ENCODE measurements at regions not wholly inside any gene's neighbourhood (a gene's known extent, or its start where the extent isn't known, plus 50 kb on each side); places are given as distances from the start of the nearest gene placed in this dataset.
"Not testable (repeated sequence)": the region's sequence is repeated elsewhere in the genome, so short reads cannot be mapped to it uniquely, and the experiment has no call there.

- not testable (repeated sequence) for DNase-seq (ENCODE audit: low read depth)
These were observed 51.4 kb upstream of the INPP4B start for GRCh38 chr4:142897518-142897917.

- no peak for DNase-seq (ENCODE audit: low read depth)
These were observed 54.5 kb upstream of the INPP4B start for GRCh38 chr4:142900622-142901021.

- DNase-seq (ENCODE audit: low read depth): no peak
These were observed 55.1 kb upstream of the INPP4B start for GRCh38 chr4:142901166-142901662.

DNA sequence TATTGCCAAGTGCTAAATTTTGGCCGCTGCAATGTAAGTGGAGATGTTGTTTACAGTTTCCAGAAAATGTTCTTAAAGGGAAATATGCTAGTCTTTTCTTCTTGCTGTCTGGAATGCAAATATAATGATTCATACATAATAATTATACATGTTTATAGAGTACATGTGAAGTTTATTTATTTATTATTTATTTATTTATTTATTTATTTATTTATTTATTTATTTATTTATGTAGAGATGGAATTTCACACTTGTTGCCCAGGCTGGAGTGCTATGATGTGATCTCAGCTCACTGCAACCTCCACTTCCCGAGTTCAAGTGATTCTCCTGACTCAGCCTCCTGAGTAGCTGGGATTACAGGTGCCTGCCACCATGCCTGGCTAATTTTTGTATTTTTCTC, 57.5 kb upstream of the INPP4B start:
- DNase-seq (ENCODE audit: low read depth): not testable (repeated sequence)

- no peak for DNase-seq (ENCODE audit: low read depth)
These were observed 63.8 kb upstream of the INPP4B start for GRCh38 chr4:142909908-142910307.

- DNase-seq (ENCODE audit: low read depth): no peak
These were observed 66.9 kb upstream of the INPP4B start for GRCh38 chr4:142913034-142913433.

DNA sequence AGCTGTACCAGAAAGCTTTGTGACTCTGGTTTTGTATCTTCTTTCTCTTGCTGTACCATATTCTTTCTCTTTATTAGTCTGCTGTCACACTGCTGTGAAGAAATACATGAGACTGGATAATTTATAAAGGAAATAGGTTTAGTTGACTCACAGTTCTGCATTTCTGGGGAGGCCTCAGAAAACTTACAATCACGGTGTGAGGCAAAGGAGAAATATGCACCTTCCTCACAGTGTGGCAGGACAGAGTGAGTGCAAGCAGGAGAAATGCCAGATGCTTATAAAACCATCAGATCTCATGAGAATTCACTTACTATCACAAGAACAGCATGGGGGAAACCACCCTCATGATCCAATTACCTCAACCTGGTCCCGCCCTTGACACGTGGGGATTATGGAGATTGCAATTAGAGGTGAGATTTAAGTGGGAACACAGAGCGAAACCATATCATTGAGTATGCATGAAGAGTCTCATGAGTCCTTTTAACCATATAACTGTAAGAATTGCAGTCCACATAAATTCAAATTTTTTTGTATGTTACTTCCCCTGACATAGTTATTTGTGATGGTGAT, 67.4 kb upstream of the INPP4B start:
- peak; percentile 19 for DNase-seq (ENCODE audit: low read depth)

DNA sequence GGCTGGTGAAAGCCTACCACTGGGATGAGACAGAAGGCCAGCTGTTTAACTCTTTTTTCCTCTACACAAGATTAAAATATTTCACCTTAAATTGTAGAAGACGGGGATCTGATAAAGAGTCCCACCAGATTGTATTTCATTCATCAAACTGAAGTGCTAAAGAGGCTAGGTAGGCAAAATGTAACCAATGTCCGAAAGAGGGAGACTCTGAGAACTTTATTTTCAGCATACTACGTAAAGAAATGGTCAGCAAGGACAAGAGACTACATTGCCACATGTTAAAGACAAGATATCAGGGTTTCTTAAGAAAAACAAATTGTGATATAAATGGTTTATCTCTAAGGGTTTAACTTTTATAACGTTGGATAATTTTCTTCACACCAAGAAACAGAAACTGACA, 71.6 kb upstream of the INPP4B start:
- DNase-seq (ENCODE audit: low read depth): no peak

DNA sequence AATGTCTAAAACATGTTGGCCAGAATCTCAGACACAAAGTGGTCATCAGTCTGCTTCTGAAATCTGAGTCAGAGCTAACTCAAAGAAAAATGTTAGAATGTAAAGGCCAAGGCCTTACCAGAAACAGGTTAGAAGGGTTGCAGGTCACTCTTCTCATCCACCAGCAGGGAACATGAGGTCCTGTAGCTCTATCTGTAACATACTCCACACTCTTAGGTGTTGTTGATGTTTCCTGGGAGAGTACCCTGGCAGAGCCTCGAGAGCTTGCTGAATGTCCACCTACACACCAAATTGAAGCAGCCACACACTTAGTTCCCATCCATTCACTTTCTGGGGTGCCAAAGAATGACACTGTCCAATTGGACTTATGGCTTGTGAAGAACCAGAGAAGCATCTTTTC, 76.6 kb upstream of the INPP4B start:
- no peak for DNase-seq (ENCODE audit: low read depth)

GRCh38 chr4:142923619-142924018, 77.5 kb upstream of the INPP4B start:
- DNase-seq (ENCODE audit: low read depth): no peak

- no peak for DNase-seq (ENCODE audit: low read depth)
These were observed 79.1 kb upstream of the INPP4B start for GRCh38 chr4:142925161-142925560.

DNA sequence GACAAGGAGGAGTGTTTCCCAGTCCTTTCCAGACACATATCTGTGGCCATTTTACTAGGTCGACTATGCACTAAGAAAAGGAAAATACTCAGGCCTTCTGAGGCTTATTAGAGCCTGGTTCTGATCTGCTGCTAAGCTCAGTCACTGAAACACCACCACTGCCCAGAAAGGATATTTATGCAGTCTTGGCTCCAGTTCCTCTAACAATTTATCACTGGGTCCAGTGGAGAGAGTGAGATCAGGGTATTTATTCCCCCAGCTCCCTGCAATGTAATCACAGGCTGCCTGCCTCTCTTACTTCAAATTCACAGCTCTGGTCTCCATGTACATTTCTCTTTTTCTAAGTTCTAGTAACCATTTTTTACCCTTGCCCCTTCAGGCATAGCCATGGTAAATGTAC, 81.6 kb upstream of the INPP4B start:
- DNase-seq (ENCODE audit: low read depth): no peak

GRCh38 chr4:142929526-142929925, 83.4 kb upstream of the INPP4B start:
- no peak for DNase-seq (ENCODE audit: low read depth)

DNA sequence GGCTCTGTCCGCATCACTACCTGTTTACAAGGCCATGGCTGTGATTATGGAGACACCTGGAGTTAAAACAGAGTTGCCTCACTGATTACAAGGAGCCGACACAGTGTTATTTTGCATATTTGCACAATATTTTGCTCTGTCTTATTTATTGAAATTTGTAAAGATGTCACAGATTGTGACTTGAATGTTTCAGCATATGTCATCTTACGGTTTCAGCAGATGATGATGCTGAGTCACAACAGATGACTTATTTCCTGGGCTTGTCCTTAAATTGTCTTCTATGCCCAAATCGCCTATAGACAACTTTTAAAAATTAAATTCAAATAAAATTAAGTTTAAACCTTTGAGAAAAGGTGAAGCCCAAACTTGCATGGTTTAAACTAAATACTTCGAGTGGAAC, 87.1 kb upstream of the INPP4B start:
- DNase-seq (ENCODE audit: low read depth): no peak

DNA sequence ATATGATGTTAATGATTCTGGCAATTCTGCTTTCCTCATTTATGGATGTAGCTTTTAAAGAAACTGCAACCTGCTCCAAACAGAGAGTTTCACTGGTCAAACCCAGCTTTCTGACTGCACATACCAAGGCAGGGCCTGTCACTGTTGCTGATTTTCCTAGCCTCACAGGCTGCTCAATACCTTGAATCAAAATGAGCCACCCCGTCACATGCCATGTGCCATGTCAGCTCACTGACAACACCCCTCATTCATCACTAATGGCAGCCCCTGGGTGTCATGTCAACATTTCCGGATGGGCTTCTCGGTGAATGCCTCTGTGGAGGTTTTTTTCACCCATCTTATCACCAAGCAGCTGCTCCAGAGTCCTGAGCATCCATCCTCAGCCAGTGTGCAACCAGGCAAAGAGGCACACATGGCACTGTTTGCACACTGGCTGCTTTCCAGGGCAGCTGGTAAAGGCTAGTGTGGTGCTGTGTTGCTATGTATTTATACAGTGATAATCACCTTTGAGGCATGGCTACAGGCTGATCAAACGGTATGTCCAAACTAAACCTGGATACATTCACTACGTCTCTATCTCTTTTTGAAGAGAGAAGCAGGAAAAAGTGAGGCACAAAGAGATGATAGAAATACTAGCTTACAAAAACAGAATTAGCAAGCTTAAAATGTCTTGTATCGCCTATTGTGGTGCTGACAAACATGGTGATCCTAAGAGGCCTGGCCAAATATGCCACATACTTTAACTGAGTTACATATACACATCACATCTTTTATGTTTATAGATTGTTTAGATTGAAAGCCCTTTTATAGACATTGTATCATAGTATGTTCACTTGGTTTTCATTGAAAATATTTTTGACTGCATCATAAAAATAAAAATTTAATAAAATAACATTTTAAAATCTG, 94.6 kb upstream of the INPP4B start:
- no peak for DNase-seq (ENCODE audit: low read depth)

DNA sequence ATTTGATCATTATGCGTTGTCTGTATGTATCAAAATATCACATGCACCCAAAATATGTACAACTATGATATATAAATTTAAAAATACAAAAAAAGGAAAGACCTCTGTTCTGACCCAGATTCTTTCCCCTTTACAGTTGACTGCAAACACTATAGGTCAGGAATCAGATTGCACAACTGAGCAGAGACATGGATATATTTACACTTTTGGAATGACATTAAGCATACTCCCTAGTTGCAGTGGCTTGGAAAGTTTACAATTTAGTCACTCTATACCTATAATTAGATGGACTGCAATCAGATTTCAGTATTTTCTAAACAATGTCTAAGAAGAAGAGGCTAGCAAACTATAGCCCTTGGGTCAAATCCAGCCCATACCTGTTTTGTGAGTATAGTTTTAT, 98.5 kb upstream of the INPP4B start:
- no peak for DNase-seq (ENCODE audit: low read depth)

- DNase-seq (ENCODE audit: low read depth): no peak
These were observed 106.9 kb upstream of the INPP4B start for GRCh38 chr4:142952821-142953580.

DNA sequence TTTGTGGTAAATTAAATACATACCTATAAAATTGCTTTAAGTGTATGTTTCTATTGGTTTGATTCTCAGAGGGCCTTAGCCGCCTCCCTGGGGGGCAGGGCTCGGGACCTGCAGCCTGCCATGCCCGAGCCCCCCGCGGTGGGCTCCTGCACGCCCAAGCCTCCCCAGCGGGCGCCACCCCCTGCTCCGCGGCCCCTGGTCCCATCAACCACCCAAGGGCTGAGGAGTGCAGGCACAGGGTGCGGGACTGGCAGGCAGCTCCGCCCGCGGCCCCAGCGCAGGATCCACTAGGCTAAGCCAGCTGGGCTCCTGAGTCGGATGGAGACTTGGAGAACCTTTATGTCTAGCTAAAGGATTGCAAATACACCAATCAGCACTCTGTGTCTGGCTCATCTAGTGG, 108.3 kb upstream of the INPP4B start:
- no peak for DNase-seq (ENCODE audit: low read depth)

DNA sequence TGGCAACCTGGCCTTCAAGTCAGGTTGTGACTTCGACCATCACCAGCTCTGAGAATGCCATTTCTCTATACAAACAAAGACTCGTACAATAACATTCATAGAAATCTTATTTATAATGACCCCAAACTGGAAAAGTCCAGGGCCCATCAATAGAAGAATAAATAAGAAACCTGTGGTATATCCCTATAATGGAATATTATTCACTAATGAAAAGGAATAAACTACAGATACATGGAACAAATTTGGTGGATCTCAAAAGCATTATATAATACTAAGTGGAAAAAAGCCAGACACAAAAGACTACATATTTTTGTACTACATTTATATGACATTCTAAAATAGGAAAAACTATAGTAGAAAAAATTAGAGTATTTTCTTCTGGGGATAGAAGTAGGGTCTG, 109.4 kb upstream of the INPP4B start:
- no peak for DNase-seq (ENCODE audit: low read depth)

DNA sequence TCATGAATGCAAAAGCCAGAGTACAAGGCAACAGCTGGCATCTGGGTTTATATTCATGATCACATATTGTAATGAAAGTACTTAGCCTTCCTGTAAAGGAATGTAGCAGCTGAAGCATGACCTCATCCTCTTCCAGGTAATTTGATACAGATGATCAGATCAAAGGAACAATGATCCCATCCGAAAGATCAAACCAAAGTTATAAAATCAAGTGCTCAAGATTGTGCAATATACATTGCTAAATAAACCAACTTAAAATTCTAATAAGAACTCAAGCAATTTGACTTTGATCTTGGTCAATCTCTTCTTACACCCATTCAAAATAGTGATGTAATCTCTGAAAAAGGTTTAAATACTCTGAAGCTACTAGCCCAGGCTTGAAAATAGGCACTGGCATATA, 113.1 kb upstream of the INPP4B start:
- DNase-seq (ENCODE audit: low read depth): no peak

DNA sequence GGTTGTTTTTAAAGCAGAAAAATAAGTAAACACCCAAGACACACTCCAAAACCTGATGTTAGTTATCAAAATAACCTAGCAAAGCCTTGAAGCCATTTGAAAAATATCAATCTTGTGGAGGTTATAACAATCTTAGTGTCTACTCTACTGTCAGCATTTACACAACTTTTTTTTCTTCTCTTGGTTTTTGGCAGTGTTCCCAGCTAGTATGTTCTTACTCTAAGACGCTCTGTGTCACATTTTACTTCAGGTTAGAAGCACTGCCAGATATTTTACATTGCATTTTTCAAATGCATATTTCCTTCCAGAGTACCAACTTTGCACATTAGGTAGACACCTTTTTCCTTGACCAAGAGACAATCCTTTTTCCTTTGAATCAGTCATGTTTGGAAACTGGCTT, 114.0 kb upstream of the INPP4B start:
- no peak for DNase-seq (ENCODE audit: low read depth)

DNA sequence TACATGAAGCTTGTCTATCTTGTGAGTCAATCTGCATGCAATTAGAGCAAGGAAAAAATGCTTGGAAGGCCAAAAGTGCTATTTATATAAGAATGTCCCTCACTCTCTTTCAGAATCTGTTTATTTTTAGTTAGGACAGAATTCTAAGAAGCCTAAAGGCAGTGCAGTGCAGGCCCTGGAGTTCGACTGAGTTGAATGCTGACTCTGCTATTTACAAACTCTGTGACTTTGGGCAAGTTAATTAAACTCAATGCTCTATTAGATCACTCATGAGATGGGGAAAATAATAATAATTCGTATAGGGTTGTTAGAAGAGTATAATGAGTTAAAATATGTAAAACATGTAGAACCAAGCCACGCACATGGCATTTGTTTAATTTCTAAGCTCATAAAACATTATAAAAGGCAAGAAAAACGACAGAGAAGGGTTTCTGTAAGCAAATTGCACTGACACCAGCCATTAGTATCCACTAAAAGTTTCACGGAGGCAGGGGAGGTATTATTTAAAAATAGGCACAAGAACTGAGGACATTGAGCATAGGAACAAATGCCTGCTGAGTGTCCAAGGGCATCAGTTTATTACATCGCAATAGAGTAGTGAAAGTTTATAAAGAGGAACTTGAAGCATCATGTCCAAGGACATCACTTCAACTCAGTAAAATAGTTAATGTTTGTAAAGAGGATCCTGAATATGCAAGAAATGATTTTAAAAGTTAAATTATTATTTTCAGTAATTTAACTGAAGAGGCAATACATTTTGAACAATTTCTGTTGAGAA, 115.0 kb upstream of the INPP4B start:
- no peak for DNase-seq (ENCODE audit: low read depth)

Data from GM04504 (cell line).